ENCODE measurements at regions not wholly inside any gene's neighbourhood (a gene's known extent, or its start where the extent isn't known, plus 50 kb on each side); places are given as distances from the start of the nearest gene placed in this dataset.
"Not testable (repeated sequence)": the region's sequence is repeated elsewhere in the genome, so short reads cannot be mapped to it uniquely, and the experiment has no call there.

DNA sequence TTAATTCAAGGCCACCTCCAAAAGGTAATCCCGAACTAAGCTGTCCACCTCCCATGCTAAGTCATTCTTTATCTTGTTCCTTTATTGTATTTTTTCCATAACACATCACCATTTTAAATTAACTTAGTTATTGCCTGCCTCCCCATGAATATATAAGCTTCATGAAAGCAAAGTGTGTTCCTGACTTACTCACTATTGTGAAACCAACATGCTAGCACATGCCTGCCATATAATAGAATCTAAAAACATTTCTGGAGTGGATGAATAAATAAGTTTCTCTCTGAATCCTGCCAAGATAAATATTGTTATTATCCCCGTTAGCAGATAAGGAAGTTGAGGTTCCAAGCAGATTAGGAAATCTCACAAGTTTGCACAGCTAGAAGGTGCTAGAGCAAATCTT, 98.7 kb upstream of the RRN3 start:
- not testable (repeated sequence) for DNase-seq

DNA sequence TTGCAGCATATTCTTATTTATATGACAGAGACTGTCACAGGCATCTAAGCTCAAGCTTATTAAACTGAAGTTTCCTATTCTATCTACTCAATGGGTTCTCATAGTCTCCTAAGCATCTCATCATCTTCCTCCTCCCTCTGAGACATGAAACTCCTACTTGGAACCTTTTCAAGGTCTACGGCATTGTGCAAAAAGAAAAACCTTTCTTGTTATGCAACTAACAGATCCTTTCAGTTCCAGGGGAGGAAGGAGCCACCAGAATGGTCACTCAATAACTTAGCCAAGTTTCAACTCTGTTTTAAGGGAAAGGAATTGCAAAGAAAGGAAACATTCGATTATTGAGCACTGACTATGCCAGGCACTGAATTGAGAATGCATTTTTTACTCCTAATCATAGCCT, 98.1 kb upstream of the RRN3 start:
- not testable (repeated sequence) for DNase-seq

DNA sequence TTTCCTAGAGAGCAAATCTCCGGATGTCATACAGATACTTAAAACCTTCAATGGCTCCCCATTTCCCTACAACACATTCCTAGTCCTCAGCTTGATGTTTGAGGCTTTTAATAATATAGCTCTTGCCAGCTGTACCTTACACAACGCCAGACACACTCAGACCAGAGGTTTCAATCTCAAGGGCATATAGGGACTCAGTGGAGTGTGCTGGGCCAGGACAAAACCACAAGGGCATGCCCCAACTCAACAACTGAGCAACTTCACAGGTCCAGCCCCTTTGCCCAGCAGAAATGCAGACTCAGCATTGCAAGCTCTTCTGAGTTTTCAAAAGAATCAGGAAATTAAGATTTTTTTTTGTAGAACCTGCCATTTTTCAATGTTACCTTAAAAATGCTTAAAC, 95.4 kb upstream of the RRN3 start:
- not testable (repeated sequence) for DNase-seq

Measured in fibroblast of skin of scalp (primary cell).